ENCODE measurements at regions not wholly inside any gene's neighbourhood (a gene's known extent, or its start where the extent isn't known, plus 50 kb on each side); places are given as distances from the start of the nearest gene placed in this dataset.

- H4K5ac ChIP-seq (ENCODE audit: insufficient read length, low read depth, low read length), result no peak overlapping the region
- H3K9me3 ChIP-seq (ENCODE audit: insufficient read depth in 2 of 2, low read depth in 1 of 2, low read length in 1 of 2), result no peaks in the 10 kb centered on the region; a peak in 1 of 4 replicates
- no peak overlapping the region for H2BK120ac ChIP-seq (replicated peaks; ENCODE audit: low read depth, low read length)
- no peaks in the 10 kb centered on the region for H3K23me2 ChIP-seq (ENCODE audit: low read depth, low read length)
- POLR2A ChIA-PET (ENCODE audit: partially characterized antibody), result no interaction called here
- H2BK5ac ChIP-seq (ENCODE audit: low read depth, low read length), result no peak overlapping the region
- H3K79me1 ChIP-seq (ENCODE audit: low read depth, low read length), result no peaks in the 10 kb centered on the region
- no peak overlapping the region for H3K14ac ChIP-seq (ENCODE audit: insufficient read length)
- H2AK5ac ChIP-seq (ENCODE audit: low read depth, low read length), result no peak overlapping the region
- H2BK15ac ChIP-seq (ENCODE audit: low read length), result no peak overlapping the region
- no peaks in the 10 kb centered on the region for H3K36me3 ChIP-seq (ENCODE audit: control insufficient read depth in 2 of 4, insufficient read depth in 4 of 4, low read length in 3 of 4)
- peaks cover 0 to under 1% (median under 1%) of the 10 kb centered on the region in 4 experiments; a peak in 1 of 7 replicates for H3K4me1 ChIP-seq (replicated peaks in 1 of 4; ENCODE audit: control insufficient read depth in 3 of 4, insufficient read depth in 4 of 4, low read length in 3 of 4)
- H3K4ac ChIP-seq (replicated peaks; ENCODE audit: insufficient read length, low read depth, low read length), result no peak overlapping the region
- H3K4me2 ChIP-seq (ENCODE audit: insufficient read depth in 1 of 2, low read depth in 2 of 2, low read length in 2 of 2), result no peak overlapping the region
- no peaks in the 10 kb centered on the region for H4K20me1 ChIP-seq (replicated peaks in 1 of 2; ENCODE audit: control insufficient read depth in 1 of 2, insufficient read depth in 2 of 2, low read length in 2 of 2)
- FAIRE-seq, result no peak
- whole genome bisulfite sequencing, 2 experiments (ENCODE audit: extremely low coverage in 1 of 2, insufficient coverage in 1 of 2, insufficient read length in 1 of 2, insufficient replicate concordance in 2 of 2, low coverage in 1 of 2, low lambda C conversion rate in 2 of 2, missing lambda C conversion rate in 1 of 2), result 89% methylated on average over 6 of the region's 6 CpGs; no CpG with 5 or more reads in 1 of the 2 experiments
- H3K4me3 ChIP-seq (ENCODE audit: extremely low read depth in 1 of 4, insufficient read depth in 2 of 4, low read depth in 3 of 4, low read length in 4 of 4), result no peak overlapping the region
- H4K8ac ChIP-seq (ENCODE audit: extremely low read depth, insufficient read depth, low read length), result no peak overlapping the region; the same call in 1 of the 2 replicates
- DNase-seq (ENCODE audit: low read depth in 1 of 2, low spot score in 2 of 2), result no peak
- no peak overlapping the region for H2BK20ac ChIP-seq (ENCODE audit: low read length)
- H3K27ac ChIP-seq (ENCODE audit: low read depth, low read length), result no peak overlapping the region
- no peak overlapping the region for H3K56ac ChIP-seq (replicated peaks; ENCODE audit: insufficient read length, low read depth, low read length)
- H3K27me3 ChIP-seq (replicated peaks in 1 of 4; ENCODE audit: control insufficient read depth in 3 of 4, extremely low read depth in 1 of 4, insufficient read depth in 3 of 4, low read length in 3 of 4), result no peaks in the 10 kb centered on the region
- CTCF ChIA-PET (ENCODE audit: partially characterized antibody), result interaction anchor here (0.6 to 1.3 kb wide), 2 partner anchors 10 to 22 kb away, joined by 3 read pairs; no protein-coding TSS in a partner anchor
- no peaks in the 10 kb centered on the region for H3K79me2 ChIP-seq (ENCODE audit: control insufficient read depth in 1 of 2, insufficient read depth in 2 of 2, low read length in 2 of 2)
- no peak overlapping the region for H2BK12ac ChIP-seq (ENCODE audit: low read depth, low read length)
- no peak overlapping the region for H3K23ac ChIP-seq (ENCODE audit: insufficient read length)
- no peak overlapping the region for H3K18ac ChIP-seq (ENCODE audit: extremely low read depth, low read length)
- H2AFZ ChIP-seq (ENCODE audit: low read length), result no peak overlapping the region
- no peak overlapping the region for H3K9ac ChIP-seq (replicated peaks in 1 of 4; ENCODE audit: extremely low read depth in 1 of 4, low read depth in 3 of 4, low read length in 3 of 4)
- no peak overlapping the region for H4K91ac ChIP-seq (replicated peaks; ENCODE audit: insufficient read length, low read length)
- no peak for TF ChIP-seq HDAC2 (IDR thresholded peaks at IDR 0.05; ENCODE audit: borderline replicate concordance in 1 of 2, low read depth in 2 of 2, low read length in 2 of 2)
- no peak for TF ChIP-seq GTF2F1 (IDR thresholded peaks at IDR 0.05; ENCODE audit: borderline replicate concordance, low read depth, low read length)
- no peak for TF ChIP-seq MAX (IDR thresholded peaks at IDR 0.05)
- TF ChIP-seq EGR1 (IDR thresholded peaks at IDR 0.05; ENCODE audit: borderline replicate concordance, low read depth, low read length), result no peak
- TF ChIP-seq GABPA (IDR thresholded peaks at IDR 0.05; ENCODE audit: borderline replicate concordance, insufficient read depth, low read length), result no peak
- no peak for TF ChIP-seq TBP (IDR thresholded peaks at IDR 0.05; ENCODE audit: low read depth, low read length)
- TF ChIP-seq CHD2 (IDR thresholded peaks at IDR 0.05; ENCODE audit: low read length), result no peak
- no peak for TF ChIP-seq EP300 (IDR thresholded peaks at IDR 0.05; ENCODE audit: borderline replicate concordance in 1 of 2, low read depth in 2 of 2, low read length in 2 of 2)
- no peak for TF ChIP-seq FOSL1 (IDR thresholded peaks at IDR 0.05; ENCODE audit: insufficient read depth, low read depth, low read length)
- no peak for TF ChIP-seq ATF2 (IDR thresholded peaks at IDR 0.05; ENCODE audit: low read length)
- TF ChIP-seq TCF12 (IDR thresholded peaks at IDR 0.05; ENCODE audit: low read depth, low read length), result no peak
- no peak for TF ChIP-seq SP2 (IDR thresholded peaks at IDR 0.05; ENCODE audit: low read length)
These were observed 69.0 kb upstream of the AMZ2 start for GRCh38 chr17:68178831-68179230.

All from H1 (cell line).